ENCODE measurements at regions not wholly inside any gene's neighbourhood (a gene's known extent, or its start where the extent isn't known, plus 50 kb on each side); places are given as distances from the start of the nearest gene placed in this dataset.

DNA sequence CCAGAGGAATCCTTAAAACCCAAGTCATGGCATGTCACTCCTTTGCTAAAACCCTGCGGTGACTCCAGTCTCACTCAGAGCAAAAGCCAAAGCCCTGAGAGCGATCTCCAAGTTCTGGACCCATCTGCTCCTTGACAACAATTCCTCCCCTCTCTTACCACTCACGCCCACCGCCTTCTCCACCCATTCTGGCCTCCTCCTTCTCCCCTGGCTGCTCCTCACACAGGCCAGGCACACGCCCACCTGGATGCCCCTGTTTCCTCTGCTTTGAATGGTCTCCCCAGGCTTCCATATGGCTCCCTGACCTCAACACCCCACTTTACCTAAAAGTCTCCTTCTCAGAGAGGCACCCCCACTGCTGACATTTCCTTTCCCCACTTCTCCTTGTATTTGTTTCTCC lies 146.1 kb upstream of the LINGO1 start:
- Histone ChIP-seq H3K79me2 (ENCODE audit: control insufficient read depth, insufficient read depth, low read length) (no peaks in the 10 kb centered on the region), H3K4me3 (replicated peaks in 1 of 4; ENCODE audit: control extremely low read depth in 1 of 4, insufficient read depth in 1 of 4, low read depth in 3 of 4, low read length in 4 of 4) (no peak overlapping the region), H3K4me1 (ENCODE audit: control insufficient read depth, extremely low read depth, insufficient read depth, low read length) (no peaks in the 10 kb centered on the region), H2AFZ (ENCODE audit: low read length) (no peak overlapping the region), H3K27ac (ENCODE audit: insufficient read depth, low read length) (no peak overlapping the region), H3K9ac (ENCODE audit: insufficient read depth, low read length) (no peak overlapping the region), H3K27me3 (ENCODE audit: control insufficient read depth, insufficient read depth, low read length) (no peaks in the 10 kb centered on the region), H3K4me2 (ENCODE audit: extremely low read depth, insufficient read depth, low read length) (no peak overlapping the region), H3K36me3 (ENCODE audit: control insufficient read depth, insufficient read depth, low read length) (no peaks in the 10 kb centered on the region), H3K9me3 (ENCODE audit: control insufficient read depth, insufficient read depth, low read depth, low read length) (no peaks in the 10 kb centered on the region), H4K20me1 (ENCODE audit: control insufficient read depth, extremely low read depth, insufficient read depth, low read length) (no peaks in the 10 kb centered on the region)
- DNase-seq (ENCODE audit: low read depth in 2 of 2), result no peak
- TF ChIP-seq, protein P1, sequence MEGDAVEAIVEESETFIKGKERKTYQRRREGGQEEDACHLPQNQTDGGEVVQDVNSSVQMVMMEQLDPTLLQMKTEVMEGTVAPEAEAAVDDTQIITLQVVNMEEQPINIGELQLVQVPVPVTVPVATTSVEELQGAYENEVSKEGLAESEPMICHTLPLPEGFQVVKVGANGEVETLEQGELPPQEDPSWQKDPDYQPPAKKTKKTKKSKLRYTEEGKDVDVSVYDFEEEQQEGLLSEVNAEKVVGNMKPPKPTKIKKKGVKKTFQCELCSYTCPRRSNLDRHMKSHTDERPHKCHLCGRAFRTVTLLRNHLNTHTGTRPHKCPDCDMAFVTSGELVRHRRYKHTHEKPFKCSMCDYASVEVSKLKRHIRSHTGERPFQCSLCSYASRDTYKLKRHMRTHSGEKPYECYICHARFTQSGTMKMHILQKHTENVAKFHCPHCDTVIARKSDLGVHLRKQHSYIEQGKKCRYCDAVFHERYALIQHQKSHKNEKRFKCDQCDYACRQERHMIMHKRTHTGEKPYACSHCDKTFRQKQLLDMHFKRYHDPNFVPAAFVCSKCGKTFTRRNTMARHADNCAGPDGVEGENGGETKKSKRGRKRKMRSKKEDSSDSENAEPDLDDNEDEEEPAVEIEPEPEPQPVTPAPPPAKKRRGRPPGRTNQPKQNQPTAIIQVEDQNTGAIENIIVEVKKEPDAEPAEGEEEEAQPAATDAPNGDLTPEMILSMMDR (conservative IDR thresholded peaks at IDR 0.05 in 1 of 2, IDR thresholded peaks at IDR 0.05 in 1 of 2; ENCODE audit: low read depth in 1 of 2, low read length in 2 of 2), result no peak
- no peak for TF ChIP-seq EZH2 (IDR thresholded peaks at IDR 0.05; ENCODE audit: low read length, missing control alignments)

DNA sequence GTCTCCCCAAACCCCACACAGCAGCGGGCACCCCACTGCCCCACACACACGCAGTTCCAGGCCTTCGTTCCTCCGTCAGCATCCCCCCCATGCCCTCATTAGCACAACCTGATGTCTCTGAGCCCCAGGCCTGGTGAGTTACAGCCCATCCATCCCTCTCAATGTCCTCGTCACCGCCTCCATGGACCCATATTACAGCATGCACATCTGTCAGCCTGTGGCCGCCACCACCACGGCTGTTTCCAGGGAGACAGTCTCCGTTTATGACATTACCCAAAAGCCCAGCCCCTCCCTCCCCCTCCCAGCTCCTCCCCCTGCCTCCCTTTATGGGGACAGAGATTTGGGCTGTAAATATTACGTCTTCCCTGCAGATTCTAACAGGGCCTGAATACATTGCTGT lies 143.1 kb upstream of the LINGO1 start:
- no peak for DNase-seq (ENCODE audit: low read depth in 2 of 2)
- TF ChIP-seq, protein P1 (conservative IDR thresholded peaks at IDR 0.05 in 1 of 2, IDR thresholded peaks at IDR 0.05 in 1 of 2; ENCODE audit: low read depth in 1 of 2, low read length in 2 of 2), result no peak
- TF ChIP-seq EZH2 (IDR thresholded peaks at IDR 0.05; ENCODE audit: low read length, missing control alignments), result no peak
- no peak overlapping the region for H2AFZ ChIP-seq (ENCODE audit: low read length)
- H3K36me3 ChIP-seq (ENCODE audit: control insufficient read depth, insufficient read depth, low read length), result no peaks in the 10 kb centered on the region
- no peaks in the 10 kb centered on the region for H3K9me3 ChIP-seq (ENCODE audit: control insufficient read depth, insufficient read depth, low read depth, low read length)
- no peaks in the 10 kb centered on the region for H3K79me2 ChIP-seq (ENCODE audit: control insufficient read depth, insufficient read depth, low read length)
- no peak overlapping the region for H3K4me2 ChIP-seq (ENCODE audit: extremely low read depth, insufficient read depth, low read length)
- H3K27me3 ChIP-seq (ENCODE audit: control insufficient read depth, insufficient read depth, low read length), result no peaks in the 10 kb centered on the region
- no peak overlapping the region for H3K4me3 ChIP-seq (replicated peaks in 1 of 4; ENCODE audit: control extremely low read depth in 1 of 4, insufficient read depth in 1 of 4, low read depth in 3 of 4, low read length in 4 of 4)
- H3K4me1 ChIP-seq (ENCODE audit: control insufficient read depth, extremely low read depth, insufficient read depth, low read length), result no peaks in the 10 kb centered on the region
- H4K20me1 ChIP-seq (ENCODE audit: control insufficient read depth, extremely low read depth, insufficient read depth, low read length), result no peaks in the 10 kb centered on the region
- H3K27ac ChIP-seq (ENCODE audit: insufficient read depth, low read length), result no peak overlapping the region
- no peak overlapping the region for H3K9ac ChIP-seq (ENCODE audit: insufficient read depth, low read length)

DNA sequence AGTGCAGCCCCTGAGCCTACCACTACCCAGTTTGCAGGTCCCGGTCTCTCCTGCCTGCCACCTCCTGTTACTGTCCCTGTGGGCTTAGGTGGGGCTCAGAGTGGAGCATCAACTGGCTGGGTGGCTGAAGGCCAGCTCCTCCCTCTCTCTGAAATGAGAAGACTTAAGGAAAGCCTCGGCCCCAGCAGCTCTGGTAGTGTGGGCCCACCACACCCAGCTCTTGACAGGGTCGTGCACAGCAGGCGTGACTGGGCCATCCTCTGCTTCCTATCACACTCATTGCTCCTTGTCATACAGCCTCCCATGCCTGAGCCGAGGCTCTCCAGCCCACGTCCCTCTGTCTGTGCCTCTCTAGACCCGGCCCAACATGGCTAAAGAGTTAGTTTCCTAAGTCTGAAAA lies 142.7 kb upstream of the LINGO1 start:
- no peaks in the 10 kb centered on the region for H3K36me3 ChIP-seq (ENCODE audit: control insufficient read depth, insufficient read depth, low read length)
- H3K9me3 ChIP-seq (ENCODE audit: control insufficient read depth, insufficient read depth, low read depth, low read length), result no peaks in the 10 kb centered on the region
- no peak overlapping the region for H3K9ac ChIP-seq (ENCODE audit: insufficient read depth, low read length)
- no peak overlapping the region for H3K27ac ChIP-seq (ENCODE audit: insufficient read depth, low read length)
- H3K4me3 ChIP-seq (replicated peaks in 1 of 4; ENCODE audit: control extremely low read depth in 1 of 4, insufficient read depth in 1 of 4, low read depth in 3 of 4, low read length in 4 of 4), result no peak overlapping the region
- no peaks in the 10 kb centered on the region for H3K79me2 ChIP-seq (ENCODE audit: control insufficient read depth, insufficient read depth, low read length)
- no peak for DNase-seq (ENCODE audit: low read depth in 2 of 2)
- H2AFZ ChIP-seq (ENCODE audit: low read length), result no peak overlapping the region
- no peaks in the 10 kb centered on the region for H3K27me3 ChIP-seq (ENCODE audit: control insufficient read depth, insufficient read depth, low read length)
- H4K20me1 ChIP-seq (ENCODE audit: control insufficient read depth, extremely low read depth, insufficient read depth, low read length), result no peaks in the 10 kb centered on the region
- H3K4me1 ChIP-seq (ENCODE audit: control insufficient read depth, extremely low read depth, insufficient read depth, low read length), result no peaks in the 10 kb centered on the region
- H3K4me2 ChIP-seq (ENCODE audit: extremely low read depth, insufficient read depth, low read length), result no peak overlapping the region
- TF ChIP-seq, protein P1 (conservative IDR thresholded peaks at IDR 0.05 in 1 of 2, IDR thresholded peaks at IDR 0.05 in 1 of 2; ENCODE audit: low read depth in 1 of 2, low read length in 2 of 2), result no peak
- TF ChIP-seq EZH2 (IDR thresholded peaks at IDR 0.05; ENCODE audit: low read length, missing control alignments), result no peak
